HEK293 (cell line): ENCODE measurements at regions not wholly inside any gene's neighbourhood (a gene's known extent, or its start where the extent isn't known, plus 50 kb on each side); places are given as distances from the start of the nearest gene placed in this dataset.

ENCODE experiments used
- CTCF ChIA-PET: fragments of 350-600 bp; formaldehyde crosslinking; extraction: SDS; loops from one replicate; lab custom pipeline; 2021; ENCODE audit warnings: antibody characterized with exemption; lab: Yijun Ruan, JAX
- POLR2A ChIA-PET: fragments of 300-600 bp; formaldehyde crosslinking; extraction: SDS; loops from one replicate; lab custom pipeline; 2020; ENCODE audit warnings: antibody characterized with exemption, inconsistent platforms; lab: Yijun Ruan, JAX
- H3K27ac ChIP-seq: fragments of 200-500 bp; sonication (Bioruptor generic); 2 replicates; pipeline ENCODE4 v1.5.1; 2014; ENCODE audit warnings: low read depth, low read length, control low read depth, inconsistent platforms; ENCODE audit errors: extremely low read depth
- H3K36me3 ChIP-seq, 2 experiments: fragments of 200-500 bp in 1 of 2; sonication (Bioruptor generic) in 1 of 2; 1 replicate in 1 of 2; 2 replicates in 1 of 2; pipeline ENCODE4 v1.5.1; 2014 to 2017; ENCODE audit warnings: inconsistent platforms in 2 of 2, low read length in 2 of 2; ENCODE audit not compliant: control insufficient read depth in 2 of 2, insufficient read depth in 1 of 2
- H3K4me1 ChIP-seq: fragments of 200-500 bp; sonication (Bioruptor generic); 2 replicates; pipeline ENCODE4 v1.5.1; 2014; ENCODE audit warnings: mild to moderate bottlenecking, low read length, inconsistent platforms; ENCODE audit not compliant: control insufficient read depth, insufficient read depth
- H3K4me3 ChIP-seq: 2 replicates; pipeline ENCODE4 v1.5.1; 2011; ENCODE audit warnings: low read depth, mild to moderate bottlenecking, control low read depth, low read length, moderate library complexity
- H3K9me3 ChIP-seq: fragments of 200-500 bp; sonication (Bioruptor generic); 2 replicates; pipeline ENCODE4 v1.5.1; 2014; ENCODE audit warnings: low read depth, low read length, inconsistent platforms; ENCODE audit not compliant: control insufficient read depth, insufficient read depth
- EGR2 ChIP-seq: fragments of 450-650 bp; formaldehyde crosslinking; IDR thresholded peaks from 2 replicates; pipeline ENCODE4 v1.5.1; 2016; ENCODE audit warnings: low read depth, missing biosample characterization, missing genetic modification characterization
- GLI2 ChIP-seq: fragments of 450-650 bp; formaldehyde crosslinking; IDR thresholded peaks from 2 replicates; pipeline ENCODE4; 2017; ENCODE audit warnings: missing biosample characterization, missing genetic modification characterization, low read depth, borderline replicate concordance
- GLI4 ChIP-seq: fragments of 450-650 bp; formaldehyde crosslinking; IDR thresholded peaks from 2 replicates; pipeline ENCODE4 v1.5.1; 2016; ENCODE audit warnings: missing biosample characterization, missing genetic modification characterization
- GLIS1 ChIP-seq: fragments of 450-650 bp; formaldehyde crosslinking; IDR thresholded peaks from 2 replicates; pipeline ENCODE4 v1.5.1; 2016; ENCODE audit warnings: missing biosample characterization, missing genetic modification characterization
- IKZF3 ChIP-seq: fragments of 450-650 bp; IDR thresholded peaks from 2 replicates; pipeline ENCODE4 v1.5.0; 2018; ENCODE audit warnings: missing biosample characterization, mild to moderate bottlenecking, missing genetic modification characterization, moderate library complexity
- KLF8 ChIP-seq: fragments of 450-650 bp; formaldehyde crosslinking; IDR thresholded peaks from 2 replicates; pipeline ENCODE4 v1.5.1; 2016; ENCODE audit warnings: missing biosample characterization, missing genetic modification characterization
- MZF1 ChIP-seq: fragments of 450-650 bp; formaldehyde crosslinking; IDR thresholded peaks from 2 replicates; pipeline ENCODE4 v1.5.1; 2017; ENCODE audit warnings: missing biosample characterization, missing genetic modification characterization, borderline replicate concordance
- REPIN1 ChIP-seq: fragments of 450-650 bp; formaldehyde crosslinking; IDR thresholded peaks from 2 replicates; pipeline ENCODE4 v1.5.1; 2017; ENCODE audit warnings: missing biosample characterization, missing genetic modification characterization, low read depth
- SCRT2 ChIP-seq: fragments of 450-650 bp; formaldehyde crosslinking; IDR thresholded peaks from 2 replicates; pipeline ENCODE4 v1.5.1; 2016; ENCODE audit warnings: missing biosample characterization, missing genetic modification characterization
- ZBTB1 ChIP-seq: fragments of 450-650 bp; formaldehyde crosslinking; IDR thresholded peaks from 2 replicates; pipeline ENCODE4 v1.5.1; 2016; ENCODE audit warnings: missing biosample characterization, missing genetic modification characterization
- ZBTB11 ChIP-seq: fragments of 450-650 bp; formaldehyde crosslinking; conservative IDR thresholded peaks from 2 replicates; pipeline ENCODE4 v1.5.1; 2016; ENCODE audit warnings: low read depth, missing biosample characterization, missing genetic modification characterization
- ZBTB17 ChIP-seq: fragments of 450-650 bp; formaldehyde crosslinking; IDR thresholded peaks from 2 replicates; pipeline ENCODE4 v1.5.1; 2016; ENCODE audit warnings: missing biosample characterization, missing genetic modification characterization
- ZEB2 ChIP-seq: fragments of 450-650 bp; formaldehyde crosslinking; IDR thresholded peaks from 2 replicates; pipeline ENCODE4 v1.5.1; 2016; ENCODE audit warnings: missing biosample characterization, missing genetic modification characterization
- ZNF138 ChIP-seq: fragments of 450-650 bp; formaldehyde crosslinking; IDR thresholded peaks from 2 replicates; pipeline ENCODE4 v1.5.1; 2016; ENCODE audit warnings: missing biosample characterization, missing genetic modification characterization, borderline replicate concordance
- ZNF140 ChIP-seq: fragments of 450-650 bp; formaldehyde crosslinking; IDR thresholded peaks from 2 replicates; pipeline ENCODE4 v1.5.1; 2016; ENCODE audit warnings: missing biosample characterization, missing genetic modification characterization
- ZNF2 ChIP-seq: fragments of 450-650 bp; formaldehyde crosslinking; IDR thresholded peaks from 2 replicates; pipeline ENCODE4 v1.5.1; 2016; ENCODE audit warnings: missing biosample characterization, missing genetic modification characterization
- ZNF350 ChIP-seq: fragments of 450-650 bp; formaldehyde crosslinking; IDR thresholded peaks from 2 replicates; pipeline ENCODE4 v1.5.0; 2017; ENCODE audit warnings: missing biosample characterization, mild to moderate bottlenecking, missing genetic modification characterization
- ZNF391 ChIP-seq: fragments of 450-650 bp; formaldehyde crosslinking; IDR thresholded peaks from 2 replicates; pipeline ENCODE4 v1.5.1; 2016; ENCODE audit warnings: low read depth, missing biosample characterization, missing genetic modification characterization, borderline replicate concordance
- ZNF501 ChIP-seq: fragments of 450-650 bp; formaldehyde crosslinking; IDR thresholded peaks from 2 replicates; pipeline ENCODE4 v1.5.1; 2016; ENCODE audit warnings: missing biosample characterization, missing genetic modification characterization
- ZNF530 ChIP-seq: fragments of 450-650 bp; formaldehyde crosslinking; IDR thresholded peaks from 2 replicates; pipeline ENCODE4 v1.5.1; 2016; ENCODE audit warnings: low read depth, missing biosample characterization, missing genetic modification characterization
- ZNF544 ChIP-seq: fragments of 450-650 bp; formaldehyde crosslinking; IDR thresholded peaks from 2 replicates; pipeline ENCODE4 v1.5.0; 2017; ENCODE audit warnings: missing biosample characterization, missing genetic modification characterization
- ZNF548 ChIP-seq: fragments of 450-650 bp; formaldehyde crosslinking; IDR thresholded peaks from 2 replicates; pipeline ENCODE4 v1.5.1; 2016; ENCODE audit warnings: missing biosample characterization, missing genetic modification characterization
- ZNF621 ChIP-seq: fragments of 450-650 bp; formaldehyde crosslinking; IDR thresholded peaks from 2 replicates; pipeline ENCODE4 v1.5.1; 2017; ENCODE audit warnings: missing biosample characterization, missing genetic modification characterization
- ZNF670 ChIP-seq: fragments of 450-650 bp; formaldehyde crosslinking; IDR thresholded peaks from 2 replicates; pipeline ENCODE4 v1.5.1; 2016; ENCODE audit warnings: missing biosample characterization, missing genetic modification characterization, low read depth
- ZNF843 ChIP-seq: fragments of 450-650 bp; formaldehyde crosslinking; IDR thresholded peaks from 2 replicates; pipeline ENCODE4 v1.5.1; 2016; ENCODE audit warnings: missing biosample characterization, missing genetic modification characterization
- TF ChIP-seq, protein P1 (sequence below): fragments of 450-650 bp; formaldehyde crosslinking; IDR thresholded peaks from 2 replicates; pipeline ENCODE4; 2016; ENCODE audit warnings: missing biosample characterization, missing genetic modification characterization
- TF ChIP-seq, protein P2 (sequence below): IDR thresholded peaks from 2 replicates; pipeline ENCODE4 v1.6.1; 2011; ENCODE audit warnings: mild to moderate bottlenecking, low read depth, low read length, borderline replicate concordance
- TF ChIP-seq, protein P3 (sequence below): fragments of 450-650 bp; formaldehyde crosslinking; IDR thresholded peaks from 2 replicates; pipeline ENCODE4 v1.5.1; 2017; ENCODE audit warnings: missing biosample characterization, missing genetic modification characterization

DNA sequence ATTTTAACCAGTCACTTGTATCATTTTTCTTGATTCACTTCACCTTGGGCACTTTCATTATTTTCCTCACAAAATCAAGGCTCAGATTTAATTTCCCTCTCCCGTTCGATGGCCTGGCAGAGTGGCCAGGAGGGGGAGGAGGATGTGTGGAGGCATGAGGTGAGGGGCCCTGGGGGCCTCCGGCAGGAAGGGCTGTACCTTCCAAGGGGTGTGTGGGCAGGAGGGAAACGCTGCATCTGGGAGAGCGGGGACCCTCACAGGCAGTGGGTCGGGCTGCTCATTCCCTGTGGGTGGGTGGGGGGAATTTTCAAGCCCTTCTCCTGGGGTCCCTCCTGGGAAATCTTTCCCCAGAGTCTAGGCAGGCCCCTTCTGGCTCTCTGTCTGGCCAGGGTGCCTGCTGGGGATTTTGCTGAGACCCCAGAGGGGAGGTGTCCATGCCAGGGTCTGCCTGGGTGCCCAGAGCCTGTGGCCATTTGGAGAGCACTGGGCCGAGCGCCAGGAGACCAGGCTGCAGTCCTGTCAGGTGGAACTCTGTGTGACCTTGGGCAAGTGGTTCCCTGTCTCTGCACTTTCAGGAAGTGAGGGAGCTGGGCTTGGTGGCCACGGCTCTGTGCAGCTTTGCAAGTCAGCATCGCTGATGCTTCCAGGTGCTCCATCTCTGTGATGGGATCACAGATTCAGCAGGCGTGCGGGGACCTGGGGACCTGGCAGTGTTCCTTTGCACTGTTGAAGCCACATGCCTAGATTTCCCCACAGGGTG, 81.9 kb upstream of the C1orf174 start:
- no peaks in the 10 kb centered on the region for H3K9me3 ChIP-seq
- no peak overlapping the region for H3K27ac ChIP-seq
- ChIA-PET CTCF (no interaction called here), POLR2A (no interaction called here)
- no peaks in the 10 kb centered on the region for H3K36me3 ChIP-seq
- TF ChIP-seq ZNF530 (tag by site-specific recombination) (no peak), ZNF138 (tag by site-specific recombination) (no peak), ZNF350 (no peak), GLIS1 (tag by site-specific recombination) (no peak), MZF1 (tag by site-specific recombination) (no peak), REPIN1 (tag by site-specific recombination) (no peak), ZBTB11 (tag by site-specific recombination) (no peak), ZNF621 (tag by site-specific recombination) (no peak), IKZF3 (no peak), ZNF548 (no peak)
- TF ChIP-seq, protein P1, sequence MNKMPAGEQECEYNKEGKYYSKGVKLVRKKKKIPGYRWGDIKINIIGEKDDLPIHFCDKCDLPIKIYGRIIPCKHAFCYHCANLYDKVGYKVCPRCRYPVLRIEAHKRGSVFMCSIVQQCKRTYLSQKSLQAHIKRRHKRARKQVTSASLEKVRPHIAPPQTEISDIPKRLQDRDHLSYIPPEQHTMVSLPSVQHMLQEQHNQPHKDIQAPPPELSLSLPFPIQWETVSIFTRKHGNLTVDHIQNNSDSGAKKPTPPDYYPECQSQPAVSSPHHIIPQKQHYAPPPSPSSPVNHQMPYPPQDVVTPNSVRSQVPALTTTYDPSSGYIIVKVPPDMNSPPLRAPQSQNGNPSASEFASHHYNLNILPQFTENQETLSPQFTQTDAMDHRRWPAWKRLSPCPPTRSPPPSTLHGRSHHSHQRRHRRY = no peak
- no peaks in the 10 kb centered on the region for H3K4me1 ChIP-seq
- no peak overlapping the region for H3K4me3 ChIP-seq

GRCh38 chr1:3983181-3983580, 83.1 kb upstream of the C1orf174 start:
- H3K4me3 ChIP-seq = no peak overlapping the region
- TF ChIP-seq EGR2 (tag by site-specific recombination) = no peak
- TF ChIP-seq, protein P2, sequence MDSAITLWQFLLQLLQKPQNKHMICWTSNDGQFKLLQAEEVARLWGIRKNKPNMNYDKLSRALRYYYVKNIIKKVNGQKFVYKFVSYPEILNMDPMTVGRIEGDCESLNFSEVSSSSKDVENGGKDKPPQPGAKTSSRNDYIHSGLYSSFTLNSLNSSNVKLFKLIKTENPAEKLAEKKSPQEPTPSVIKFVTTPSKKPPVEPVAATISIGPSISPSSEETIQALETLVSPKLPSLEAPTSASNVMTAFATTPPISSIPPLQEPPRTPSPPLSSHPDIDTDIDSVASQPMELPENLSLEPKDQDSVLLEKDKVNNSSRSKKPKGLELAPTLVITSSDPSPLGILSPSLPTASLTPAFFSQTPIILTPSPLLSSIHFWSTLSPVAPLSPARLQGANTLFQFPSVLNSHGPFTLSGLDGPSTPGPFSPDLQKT = no peak
- TF ChIP-seq ZNF2 = no peak
- TF ChIP-seq, protein P3, sequence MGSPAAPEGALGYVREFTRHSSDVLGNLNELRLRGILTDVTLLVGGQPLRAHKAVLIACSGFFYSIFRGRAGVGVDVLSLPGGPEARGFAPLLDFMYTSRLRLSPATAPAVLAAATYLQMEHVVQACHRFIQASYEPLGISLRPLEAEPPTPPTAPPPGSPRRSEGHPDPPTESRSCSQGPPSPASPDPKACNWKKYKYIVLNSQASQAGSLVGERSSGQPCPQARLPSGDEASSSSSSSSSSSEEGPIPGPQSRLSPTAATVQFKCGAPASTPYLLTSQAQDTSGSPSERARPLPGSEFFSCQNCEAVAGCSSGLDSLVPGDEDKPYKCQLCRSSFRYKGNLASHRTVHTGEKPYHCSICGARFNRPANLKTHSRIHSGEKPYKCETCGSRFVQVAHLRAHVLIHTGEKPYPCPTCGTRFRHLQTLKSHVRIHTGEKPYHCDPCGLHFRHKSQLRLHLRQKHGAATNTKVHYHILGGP = no peak
- TF ChIP-seq GLI2 (tag by site-specific recombination) = no peak
- no peak for TF ChIP-seq GLI4
- TF ChIP-seq SCRT2 (tag by site-specific recombination) = no peak
- TF ChIP-seq ZBTB17 (tag by site-specific recombination) = no peak
- no peak for TF ChIP-seq ZNF391 (tag by site-specific recombination)
- TF ChIP-seq ZNF670 = no peak
- TF ChIP-seq ZNF544 (tag by site-specific recombination) = no peak
- TF ChIP-seq ZNF501 (tag by site-specific recombination) = no peak
- no peak for TF ChIP-seq KLF8
- no peak for TF ChIP-seq ZNF140 (tag by site-specific recombination)
- TF ChIP-seq ZEB2 (tag by site-specific recombination) = no peak
- no peak for TF ChIP-seq ZBTB1 (tag by site-specific recombination)
- TF ChIP-seq ZNF843 (tag by site-specific recombination) = no peak
- TF ChIP-seq, all 188 proteins: peak for 0
- Histone ChIP-seq H3K9me3 (no peaks in the 10 kb centered on the region), H3K36me3 (no peaks in the 10 kb centered on the region), H3K27ac (no peak overlapping the region), H3K4me1 (no peaks in the 10 kb centered on the region)
- CTCF ChIA-PET = no interaction called here
- POLR2A ChIA-PET = no interaction called here
